ENCODE measurements at regions not wholly inside any gene's neighbourhood (a gene's known extent, or its start where the extent isn't known, plus 50 kb on each side); places are given as distances from the start of the nearest gene placed in this dataset.

- TF ChIP-seq, protein P1, sequence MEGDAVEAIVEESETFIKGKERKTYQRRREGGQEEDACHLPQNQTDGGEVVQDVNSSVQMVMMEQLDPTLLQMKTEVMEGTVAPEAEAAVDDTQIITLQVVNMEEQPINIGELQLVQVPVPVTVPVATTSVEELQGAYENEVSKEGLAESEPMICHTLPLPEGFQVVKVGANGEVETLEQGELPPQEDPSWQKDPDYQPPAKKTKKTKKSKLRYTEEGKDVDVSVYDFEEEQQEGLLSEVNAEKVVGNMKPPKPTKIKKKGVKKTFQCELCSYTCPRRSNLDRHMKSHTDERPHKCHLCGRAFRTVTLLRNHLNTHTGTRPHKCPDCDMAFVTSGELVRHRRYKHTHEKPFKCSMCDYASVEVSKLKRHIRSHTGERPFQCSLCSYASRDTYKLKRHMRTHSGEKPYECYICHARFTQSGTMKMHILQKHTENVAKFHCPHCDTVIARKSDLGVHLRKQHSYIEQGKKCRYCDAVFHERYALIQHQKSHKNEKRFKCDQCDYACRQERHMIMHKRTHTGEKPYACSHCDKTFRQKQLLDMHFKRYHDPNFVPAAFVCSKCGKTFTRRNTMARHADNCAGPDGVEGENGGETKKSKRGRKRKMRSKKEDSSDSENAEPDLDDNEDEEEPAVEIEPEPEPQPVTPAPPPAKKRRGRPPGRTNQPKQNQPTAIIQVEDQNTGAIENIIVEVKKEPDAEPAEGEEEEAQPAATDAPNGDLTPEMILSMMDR (IDR thresholded peaks at IDR 0.05; ENCODE audit: low read length): no peak
- TF ChIP-seq EZH2 (IDR thresholded peaks at IDR 0.05; ENCODE audit: borderline replicate concordance, low read length): no peak
These were observed 109.7 kb upstream of the NRSN1 start for GRCh38 chr6:24016286-24016685.

All from OCI-LY1 (cell line).